Activated CD4-positive, alpha-beta T cell treated with anti-CD3 and anti-CD28 coated beads for 4 hours (primary cell): ENCODE measurements at regions not wholly inside any gene's neighbourhood (a gene's known extent, or its start where the extent isn't known, plus 50 kb on each side); places are given as distances from the start of the nearest gene placed in this dataset.

ENCODE experiments used
- DNase-seq, 2 donors: peaks; one replicate each; pipeline ENCODE4 v3.0.0-alpha.2; 2020

- no peak for DNase-seq
Measured at GRCh38 chr1:38243106-38243505, 196.5 kb upstream of the POU3F1 start.

GRCh38 chr1:38242506-38242905 lies 195.9 kb upstream of the POU3F1 start:
- DNase-seq, result no peak

GRCh38 chr1:38241594-38242334 lies 195.2 kb upstream of the POU3F1 start:
- no peak for DNase-seq

GRCh38 chr1:38240618-38241017 lies 194.0 kb upstream of the POU3F1 start:
- DNase-seq, result no peak

- DNase-seq, result no peak
Measured at GRCh38 chr1:38239258-38239835, 192.8 kb upstream of the POU3F1 start.

GRCh38 chr1:38238294-38238693 lies 191.7 kb upstream of the POU3F1 start:
- no peak for DNase-seq

- no peak for DNase-seq
Measured at GRCh38 chr1:38235705-38236104, 189.1 kb upstream of the POU3F1 start.

- no peak for DNase-seq
Measured at GRCh38 chr1:38231941-38232340, 185.3 kb upstream of the POU3F1 start.

GRCh38 chr1:38228718-38229117 lies 182.1 kb upstream of the POU3F1 start:
- no peak for DNase-seq

GRCh38 chr1:38225745-38226144 lies 179.2 kb upstream of the POU3F1 start:
- DNase-seq, result no peak

- no peak for DNase-seq
Measured at GRCh38 chr1:38223391-38223790, 176.8 kb upstream of the POU3F1 start.

- no peak for DNase-seq
Measured at GRCh38 chr1:38222891-38223290, 176.3 kb upstream of the POU3F1 start.

GRCh38 chr1:38221006-38221649 lies 174.5 kb upstream of the POU3F1 start:
- DNase-seq, result no peak

GRCh38 chr1:38217316-38217715 lies 170.7 kb upstream of the POU3F1 start:
- no peak for DNase-seq

GRCh38 chr1:38213646-38214434 lies 167.2 kb upstream of the POU3F1 start:
- DNase-seq, result no peak

GRCh38 chr1:38210895-38211177 lies 164.2 kb upstream of the POU3F1 start:
- DNase-seq, result no peak

GRCh38 chr1:38210021-38210894 lies 163.7 kb upstream of the POU3F1 start:
- DNase-seq, result no peak

GRCh38 chr1:38208716-38209632 lies 162.4 kb upstream of the POU3F1 start:
- no peak for DNase-seq

GRCh38 chr1:38207906-38208305 lies 161.3 kb upstream of the POU3F1 start:
- no peak for DNase-seq

GRCh38 chr1:38207275-38207674 lies 160.7 kb upstream of the POU3F1 start:
- DNase-seq, result no peak

- DNase-seq, result no peak
Measured at GRCh38 chr1:38204698-38205097, 158.1 kb upstream of the POU3F1 start.

GRCh38 chr1:38203441-38203840 lies 156.8 kb upstream of the POU3F1 start:
- no peak for DNase-seq
